ENCODE measurements at regions not wholly inside any gene's neighbourhood (a gene's known extent, or its start where the extent isn't known, plus 50 kb on each side); places are given as distances from the start of the nearest gene placed in this dataset.

DNA sequence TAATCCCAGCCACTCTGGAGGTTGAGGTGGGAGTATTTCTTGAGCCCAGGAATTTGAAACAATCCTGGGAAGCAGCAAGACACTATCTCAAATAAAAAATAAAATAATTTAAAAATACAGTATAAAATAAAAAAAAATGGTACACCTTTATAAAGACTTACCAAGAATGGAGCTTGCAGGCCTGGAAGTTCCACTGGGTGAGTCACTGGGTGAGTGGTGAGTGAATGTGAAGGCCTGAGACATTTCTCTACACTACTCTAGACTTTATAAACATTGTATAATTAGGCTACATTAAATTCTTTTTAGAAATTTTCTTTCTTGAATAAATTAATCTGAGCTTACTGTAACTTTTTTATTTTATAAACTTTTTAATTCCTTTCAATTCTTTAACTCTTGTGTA is 609.1 kb upstream of the BCHE start:
- Histone ChIP-seq H3K4me3 (ENCODE audit: low read length) (no peak overlapping the region), H3K27ac (ENCODE audit: low read depth in 1 of 2, low read length in 2 of 2) (no peak overlapping the region), H3K36me3 (ENCODE audit: insufficient read depth, low read length) (no peaks in the 10 kb centered on the region), H3K4me1 (ENCODE audit: insufficient read depth, low read length) (no peaks in the 10 kb centered on the region), H3K9me3 (ENCODE audit: control insufficient read depth in 1 of 2, insufficient read depth in 1 of 2, low read length in 2 of 2) (peaks cover 0 to 9% of the 10 kb centered on the region in 2 experiments), H3K27me3 (ENCODE audit: control insufficient read depth in 1 of 2, insufficient read depth in 2 of 2, low read length in 2 of 2) (no peaks in the 10 kb centered on the region)
- ATAC-seq (ENCODE audit: poor library complexity) (no peak), DNase-seq (no peak)
- no peaks in the 10 kb centered on the region for H3K36me3 Mint-ChIP-seq (ENCODE audit: low read depth)
- ChIA-PET POLR2A (no interaction called here), CTCF (no interaction called here)
- no peak for TF ChIP-seq CTCF (IDR thresholded peaks at IDR 0.05)
- no peaks in the 10 kb centered on the region for H3K27me3 Mint-ChIP-seq
- H3K27ac Mint-ChIP-seq, result no peak overlapping the region
- intact Hi-C loops (cut with DNase I, micrococcal nuclease), result no loop called here
- H3K9me3 Mint-ChIP-seq, result peaks cover 4% of the 10 kb centered on the region
- no peaks in the 10 kb centered on the region for H3K4me1 Mint-ChIP-seq (ENCODE audit: low read depth)
- H3K4me3 Mint-ChIP-seq, result no peak overlapping the region

DNA sequence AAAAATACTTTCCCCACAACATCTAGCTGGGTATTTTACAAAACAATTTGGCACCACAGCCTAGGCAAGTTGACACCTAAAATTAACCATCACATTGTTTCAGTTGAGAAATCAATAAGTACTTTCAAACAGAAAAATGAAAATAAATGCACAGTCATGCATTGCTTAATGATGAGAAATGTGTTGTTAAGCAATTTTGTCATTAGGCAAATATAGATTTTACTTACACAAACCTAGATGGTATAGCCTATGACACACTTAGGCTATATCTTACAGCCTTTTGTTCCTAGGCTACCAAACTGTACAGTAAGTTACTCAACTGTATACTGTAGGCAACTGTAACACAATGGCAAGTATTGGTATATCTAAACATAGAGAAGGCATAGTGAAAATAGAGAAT is 608.6 kb upstream of the BCHE start:
- Mint-ChIP-seq H3K36me3 (ENCODE audit: low read depth) (no peaks in the 10 kb centered on the region), H3K27me3 (no peaks in the 10 kb centered on the region), H3K9me3 (peaks cover 4% of the 10 kb centered on the region), H3K27ac (no peak overlapping the region), H3K4me1 (ENCODE audit: low read depth) (no peaks in the 10 kb centered on the region), H3K4me3 (no peak overlapping the region)
- CTCF ChIA-PET, result no interaction called here
- POLR2A ChIA-PET, result no interaction called here
- Histone ChIP-seq H3K4me3 (ENCODE audit: low read length) (no peak overlapping the region), H3K4me1 (ENCODE audit: insufficient read depth, low read length) (no peaks in the 10 kb centered on the region), H3K36me3 (ENCODE audit: insufficient read depth, low read length) (no peaks in the 10 kb centered on the region), H3K27me3 (ENCODE audit: control insufficient read depth in 1 of 2, insufficient read depth in 2 of 2, low read length in 2 of 2) (no peaks in the 10 kb centered on the region), H3K9me3 (ENCODE audit: control insufficient read depth in 1 of 2, insufficient read depth in 1 of 2, low read length in 2 of 2) (peaks cover 0 to 9% of the 10 kb centered on the region in 2 experiments), H3K27ac (ENCODE audit: low read depth in 1 of 2, low read length in 2 of 2) (no peak overlapping the region)
- no peak for DNase-seq
- ATAC-seq (ENCODE audit: poor library complexity), result no peak
- intact Hi-C loops (cut with DNase I, micrococcal nuclease), result no loop called here
- no peak for TF ChIP-seq CTCF (IDR thresholded peaks at IDR 0.05)

DNA sequence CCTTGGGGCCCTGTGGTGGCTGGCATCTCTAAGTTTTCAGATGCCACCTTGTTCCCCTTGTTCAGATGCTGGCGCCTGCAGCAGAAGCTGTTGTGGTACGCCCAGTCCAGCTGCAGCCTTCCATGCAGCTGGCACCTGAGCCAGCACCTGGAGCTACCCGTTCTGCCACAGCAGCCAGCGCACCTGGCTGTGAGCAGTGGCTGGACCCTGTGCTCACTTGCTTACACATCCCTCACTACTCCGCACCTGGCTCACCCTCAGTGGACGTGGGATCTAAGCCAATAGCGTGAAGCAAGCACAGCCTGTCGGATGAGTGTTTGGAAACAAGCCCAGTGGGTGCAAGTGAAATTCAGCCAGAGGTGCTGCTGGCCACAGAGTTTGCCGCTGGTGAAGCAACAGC is 607.5 kb upstream of the BCHE start:
- DNase-seq (no peak), ATAC-seq (ENCODE audit: poor library complexity) (no peak)
- H3K27ac Mint-ChIP-seq, result no peak overlapping the region
- H3K4me3 Mint-ChIP-seq, result no peak overlapping the region
- no peaks in the 10 kb centered on the region for H3K4me1 Mint-ChIP-seq (ENCODE audit: low read depth)
- Histone ChIP-seq H3K4me1 (ENCODE audit: insufficient read depth, low read length) (no peaks in the 10 kb centered on the region), H3K27me3 (ENCODE audit: control insufficient read depth in 1 of 2, insufficient read depth in 2 of 2, low read length in 2 of 2) (no peaks in the 10 kb centered on the region), H3K9me3 (ENCODE audit: control insufficient read depth in 1 of 2, insufficient read depth in 1 of 2, low read length in 2 of 2) (peaks cover 0 to 9% of the 10 kb centered on the region in 2 experiments), H3K36me3 (ENCODE audit: insufficient read depth, low read length) (no peaks in the 10 kb centered on the region), H3K27ac (ENCODE audit: low read depth in 1 of 2, low read length in 2 of 2) (no peak overlapping the region), H3K4me3 (ENCODE audit: low read length) (no peak overlapping the region)
- POLR2A ChIA-PET, result no interaction called here
- no peak for TF ChIP-seq CTCF (IDR thresholded peaks at IDR 0.05)
- intact Hi-C loops (cut with DNase I, micrococcal nuclease), result no loop called here
- CTCF ChIA-PET, result no interaction called here
- peaks cover 4% of the 10 kb centered on the region for H3K9me3 Mint-ChIP-seq
- no peaks in the 10 kb centered on the region for H3K36me3 Mint-ChIP-seq (ENCODE audit: low read depth)
- H3K27me3 Mint-ChIP-seq, result no peaks in the 10 kb centered on the region

Measured in CD4-positive, alpha-beta T cell (primary cell).